HAP-1 (cell line): ENCODE measurements at regions not wholly inside any gene's neighbourhood (a gene's known extent, or its start where the extent isn't known, plus 50 kb on each side); places are given as distances from the start of the nearest gene placed in this dataset.

Source experiments
- DNase-seq, 2 experiments: peaks; one replicate each; pipeline ENCODE4 v3.0.0-alpha.2; 2016 to 2020; ENCODE audit warnings: low spot score in 2 of 2
- H3K27me3 ChIP-seq: fragments of 250-450 bp; sonication (Bioruptor Pico); 2 replicates; pipeline ENCODE4 v1.5.1; 2020; ENCODE audit warnings: low read depth, mild to moderate bottlenecking, moderate library complexity
- H3K36me3 ChIP-seq: fragments of 250-450 bp; sonication (Bioruptor Pico); replicated peaks from 2 replicates; pipeline ENCODE4 v1.5.1; 2020; ENCODE audit warnings: mild to moderate bottlenecking
- H3K4me1 ChIP-seq: fragments of 250-450 bp; sonication (Bioruptor Pico); 2 replicates; pipeline ENCODE4 v1.5.1; 2020; ENCODE audit warnings: mild to moderate bottlenecking
- H3K4me3 ChIP-seq: fragments of 250-450 bp; sonication (Bioruptor Pico); 2 replicates; pipeline ENCODE4 v1.5.1; 2020; ENCODE audit warnings: mild to moderate bottlenecking, moderate library complexity
- H3K9me3 ChIP-seq: fragments of 250-450 bp; sonication (Bioruptor Pico); 2 replicates; pipeline ENCODE4 v1.5.1; 2020; ENCODE audit warnings: mild to moderate bottlenecking, moderate library complexity
- in situ Hi-C: fragments of 300-500 bp; cut with MboI; formaldehyde crosslinking; loops from 3 replicates; pipeline ENCODE4 v1.14.3; 2020; ENCODE audit warnings: low sequenced_read_pairs, inconsistent platforms, mixed read lengths

DNA sequence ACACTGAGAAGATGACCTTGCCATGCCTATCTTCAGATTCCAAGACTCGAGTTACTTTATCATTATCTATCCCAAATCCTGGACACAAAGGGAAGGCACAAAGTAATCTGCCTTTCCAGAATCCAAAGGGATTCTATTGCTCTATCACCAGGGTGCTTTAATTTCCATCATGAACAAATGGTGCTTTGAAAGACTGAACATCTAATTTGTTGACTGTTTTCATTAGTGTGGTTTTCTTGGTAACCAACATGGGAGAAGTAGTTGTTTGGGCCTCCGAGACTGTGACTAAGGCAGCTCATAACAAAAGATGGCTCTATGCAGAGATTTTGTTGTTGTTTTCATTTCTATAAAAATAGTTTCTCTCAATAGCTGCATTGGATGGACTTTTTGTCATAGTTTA lies 441.0 kb upstream of the SOX9 start:
- Histone ChIP-seq H3K4me1 (no peaks in the 10 kb centered on the region), H3K36me3 (no peaks in the 10 kb centered on the region), H3K9me3 (no peaks in the 10 kb centered on the region), H3K4me3 (no peak overlapping the region), H3K27me3 (no peaks in the 10 kb centered on the region)
- DNase-seq: no peak
- in situ Hi-C loops: no loop called here

- Histone ChIP-seq H3K4me3 (no peak overlapping the region), H3K27me3 (no peaks in the 10 kb centered on the region), H3K4me1 (no peaks in the 10 kb centered on the region), H3K36me3 (no peaks in the 10 kb centered on the region), H3K9me3 (no peaks in the 10 kb centered on the region)
- in situ Hi-C loops: no loop called here
- DNase-seq: no peak
Observed at GRCh38 chr17:71681427-71682173, 439.2 kb upstream of the SOX9 start.

DNA sequence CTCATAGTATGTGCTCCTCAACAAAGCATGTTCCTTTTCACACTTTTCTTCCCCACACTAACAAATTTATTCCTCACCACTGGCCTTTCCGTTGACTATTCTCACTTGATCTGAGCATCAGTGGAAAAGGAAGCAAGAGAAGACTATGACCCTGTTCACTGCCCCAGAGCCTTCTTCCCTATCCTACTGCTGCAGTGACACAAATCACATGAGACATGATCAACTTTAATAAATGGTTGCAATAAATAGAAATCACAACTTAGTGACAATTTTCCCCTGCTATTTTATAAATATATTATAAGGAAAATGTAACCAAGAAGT lies 438.7 kb upstream of the SOX9 start:
- Histone ChIP-seq H3K4me1 (no peaks in the 10 kb centered on the region), H3K36me3 (no peaks in the 10 kb centered on the region), H3K9me3 (no peaks in the 10 kb centered on the region), H3K4me3 (no peak overlapping the region), H3K27me3 (no peaks in the 10 kb centered on the region)
- no peak for DNase-seq
- in situ Hi-C loops: no loop called here

- in situ Hi-C loops: no loop called here
- no peaks in the 10 kb centered on the region for H3K27me3 ChIP-seq
- H3K4me3 ChIP-seq: no peak overlapping the region
- H3K4me1 ChIP-seq: no peaks in the 10 kb centered on the region
- no peaks in the 10 kb centered on the region; the same call in 1 of the 2 replicates for H3K9me3 ChIP-seq
- DNase-seq: no peak
- no peaks in the 10 kb centered on the region for H3K36me3 ChIP-seq
Observed at GRCh38 chr17:71689782-71690181, 431.0 kb upstream of the SOX9 start.

GRCh38 chr17:71699907-71700306 lies 420.9 kb upstream of the SOX9 start:
- in situ Hi-C loops: no loop called here
- H3K4me1 ChIP-seq: no peaks in the 10 kb centered on the region
- H3K27me3 ChIP-seq: no peaks in the 10 kb centered on the region
- DNase-seq: no peak
- H3K4me3 ChIP-seq: no peak overlapping the region
- H3K36me3 ChIP-seq: no peaks in the 10 kb centered on the region
- H3K9me3 ChIP-seq: no peaks in the 10 kb centered on the region

GRCh38 chr17:71703701-71704100 lies 417.1 kb upstream of the SOX9 start:
- in situ Hi-C loops: no loop called here
- Histone ChIP-seq H3K27me3 (no peaks in the 10 kb centered on the region), H3K9me3 (no peaks in the 10 kb centered on the region), H3K4me3 (no peak overlapping the region), H3K36me3 (no peaks in the 10 kb centered on the region), H3K4me1 (no peaks in the 10 kb centered on the region)
- no peak for DNase-seq

DNA sequence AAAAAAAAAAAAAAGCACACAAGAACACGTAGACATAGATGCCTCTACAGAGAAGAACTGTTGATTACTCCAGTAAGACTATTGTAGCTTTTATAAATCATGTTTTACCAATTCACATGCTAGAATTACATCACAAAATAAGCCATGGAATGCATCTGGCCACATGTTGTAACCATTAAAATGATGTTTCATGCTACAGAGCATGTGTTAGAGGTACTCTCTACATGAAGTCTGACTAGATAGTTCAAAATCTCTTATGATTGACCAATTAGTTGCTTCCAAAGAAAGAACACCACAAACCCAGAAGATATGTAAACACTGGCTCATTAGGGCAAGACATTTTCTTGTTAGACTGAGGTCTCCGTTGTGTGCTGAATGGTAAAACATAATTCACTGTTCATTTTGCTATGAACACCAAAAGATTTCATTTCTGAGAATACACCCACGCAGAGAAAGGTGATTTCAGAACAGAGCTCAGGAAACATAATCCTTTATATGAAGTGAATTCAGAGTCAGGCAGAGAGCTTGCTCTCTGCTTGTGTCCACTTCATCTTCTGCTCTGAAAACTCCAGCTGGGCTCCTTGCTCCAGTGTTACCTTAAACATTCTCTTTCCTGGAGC lies 411.4 kb upstream of the SOX9 start:
- in situ Hi-C loops: no loop called here

GRCh38 chr17:71709946-71710345 lies 410.9 kb upstream of the SOX9 start:
- Histone ChIP-seq H3K9me3 (no peaks in the 10 kb centered on the region), H3K4me1 (no peaks in the 10 kb centered on the region), H3K36me3 (no peaks in the 10 kb centered on the region), H3K27me3 (no peaks in the 10 kb centered on the region), H3K4me3 (no peak overlapping the region)
- in situ Hi-C loops: no loop called here
- DNase-seq: no peak

More for the DNA sequence above, 411.4 kb upstream of the SOX9 start:
- Histone ChIP-seq H3K36me3 (no peaks in the 10 kb centered on the region), H3K4me3 (no peak overlapping the region), H3K4me1 (no peaks in the 10 kb centered on the region), H3K9me3 (no peaks in the 10 kb centered on the region), H3K27me3 (no peaks in the 10 kb centered on the region)
- DNase-seq: no peak

GRCh38 chr17:71710816-71711215 lies 410.0 kb upstream of the SOX9 start:
- Histone ChIP-seq H3K36me3 (no peaks in the 10 kb centered on the region), H3K4me1 (no peaks in the 10 kb centered on the region)

DNA sequence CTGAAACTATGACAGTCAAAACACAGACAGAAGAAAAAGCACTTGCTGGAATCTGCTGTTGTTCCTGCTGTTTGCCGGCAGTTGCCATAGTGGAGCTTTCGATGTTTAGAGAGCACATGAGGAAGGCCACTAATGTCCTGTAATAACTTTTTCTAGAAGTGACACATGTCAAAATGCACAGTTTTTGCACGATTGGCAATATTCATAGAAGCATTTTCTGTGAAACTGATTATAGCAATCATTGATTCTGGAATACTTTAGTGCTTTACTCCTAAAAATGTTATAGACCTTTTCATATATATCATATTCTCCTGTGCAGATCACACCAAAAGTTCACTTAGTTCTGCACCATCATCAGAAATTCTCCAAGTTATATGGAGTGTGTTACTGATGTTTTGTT lies 407.0 kb upstream of the SOX9 start:
- Histone ChIP-seq H3K9me3 (no peaks in the 10 kb centered on the region), H3K36me3 (no peaks in the 10 kb centered on the region), H3K27me3 (no peaks in the 10 kb centered on the region), H3K4me3 (no peak overlapping the region), H3K4me1 (no peaks in the 10 kb centered on the region)
- in situ Hi-C loops: no loop called here
- DNase-seq: no peak

More at GRCh38 chr17:71710816-71711215, 410.0 kb upstream of the SOX9 start:
- Histone ChIP-seq H3K9me3 (no peaks in the 10 kb centered on the region), H3K27me3 (no peaks in the 10 kb centered on the region), H3K4me3 (no peak overlapping the region)
- DNase-seq: no peak
- in situ Hi-C loops: no loop called here

- H3K9me3 ChIP-seq: peaks cover 2% of the 10 kb centered on the region; the same call in 1 of the 2 replicates
- H3K27me3 ChIP-seq: no peaks in the 10 kb centered on the region
- H3K36me3 ChIP-seq: no peaks in the 10 kb centered on the region
- in situ Hi-C loops: no loop called here
- no peak for DNase-seq
- no peaks in the 10 kb centered on the region for H3K4me1 ChIP-seq
- no peak overlapping the region for H3K4me3 ChIP-seq
Observed at GRCh38 chr17:71724339-71724738, 396.5 kb upstream of the SOX9 start.

DNA sequence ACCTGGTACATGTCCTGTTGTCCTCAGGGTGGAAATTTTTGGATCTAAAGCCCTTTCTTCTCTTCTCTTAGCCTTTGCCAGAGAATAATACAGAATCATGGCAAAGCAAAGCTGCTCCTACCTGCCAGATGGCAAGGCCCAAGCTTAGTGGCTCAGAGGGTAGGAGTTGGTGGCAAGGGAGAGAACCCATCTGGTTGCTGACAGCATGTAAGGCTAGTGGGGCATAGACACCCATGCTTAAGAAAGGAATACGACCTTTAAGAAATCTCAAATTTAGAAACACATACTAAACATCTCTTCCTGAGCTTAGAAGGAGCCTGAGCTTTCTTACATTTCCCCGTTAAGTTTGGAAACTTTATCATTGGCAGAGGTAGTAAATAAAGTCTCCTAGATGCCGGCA lies 395.0 kb upstream of the SOX9 start:
- H3K4me3 ChIP-seq: no peak overlapping the region
- peaks cover 2% of the 10 kb centered on the region; the same call in 1 of the 2 replicates for H3K9me3 ChIP-seq
- no peak for DNase-seq
- H3K4me1 ChIP-seq: no peaks in the 10 kb centered on the region
- no peaks in the 10 kb centered on the region for H3K36me3 ChIP-seq
- in situ Hi-C loops: no loop called here
- no peaks in the 10 kb centered on the region for H3K27me3 ChIP-seq

DNA sequence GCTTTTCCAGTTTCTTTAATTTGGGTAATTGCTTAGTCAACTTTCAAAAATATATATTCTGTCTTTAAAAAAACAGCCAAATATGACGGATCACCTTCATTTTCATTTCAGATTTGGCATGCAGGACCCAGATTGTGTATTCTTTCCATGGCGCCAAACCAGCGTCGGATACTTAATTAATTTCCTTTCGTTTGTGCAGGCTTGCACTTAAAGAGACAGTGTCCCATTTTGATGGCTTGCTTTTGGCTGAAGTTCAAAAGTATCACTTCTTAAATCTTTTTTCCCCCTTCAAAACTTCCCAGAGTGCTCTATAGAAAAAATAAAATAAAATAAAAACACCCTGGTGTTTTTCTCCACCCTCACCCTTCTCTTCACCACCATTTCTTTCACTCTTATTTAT lies 394.5 kb upstream of the SOX9 start:
- DNase-seq: no peak
- Histone ChIP-seq H3K4me3 (no peak overlapping the region), H3K4me1 (no peaks in the 10 kb centered on the region)

GRCh38 chr17:71727292-71727691 lies 393.5 kb upstream of the SOX9 start:
- DNase-seq: no peak
- no peaks in the 10 kb centered on the region for H3K27me3 ChIP-seq
- in situ Hi-C loops: no loop called here

More for the DNA sequence above, 394.5 kb upstream of the SOX9 start:
- no peaks in the 10 kb centered on the region for H3K36me3 ChIP-seq
- in situ Hi-C loops: no loop called here
- H3K9me3 ChIP-seq: peaks cover 2% of the 10 kb centered on the region; the same call in 1 of the 2 replicates
- H3K27me3 ChIP-seq: no peaks in the 10 kb centered on the region

More at GRCh38 chr17:71727292-71727691, 393.5 kb upstream of the SOX9 start:
- Histone ChIP-seq H3K4me3 (no peak overlapping the region), H3K9me3 (peaks cover 2% of the 10 kb centered on the region; the same call in 1 of the 2 replicates), H3K4me1 (no peaks in the 10 kb centered on the region), H3K36me3 (no peaks in the 10 kb centered on the region)
